Fibroblast of mammary gland (primary cell): ENCODE measurements at regions not wholly inside any gene's neighbourhood (a gene's known extent, or its start where the extent isn't known, plus 50 kb on each side); places are given as distances from the start of the nearest gene placed in this dataset.

ENCODE experiments used
- DNase-seq: peaks from one replicate; pipeline ENCODE4 v3.0.0-alpha.2; 2010; ENCODE audit warnings: low read depth
- H3K4me3 ChIP-seq: 2 replicates; pipeline ENCODE4 v1.5.1; 2011; ENCODE audit warnings: low read depth, mild to moderate bottlenecking, low read length, moderate library complexity; ENCODE audit not compliant: control insufficient read depth
- TF ChIP-seq, protein P1 (sequence below): conservative IDR thresholded peaks from 2 replicates; pipeline ENCODE4 v1.5.1; 2011; ENCODE audit warnings: low read depth, low read length, inconsistent platforms; ENCODE audit not compliant: control insufficient read depth, insufficient read depth

DNA sequence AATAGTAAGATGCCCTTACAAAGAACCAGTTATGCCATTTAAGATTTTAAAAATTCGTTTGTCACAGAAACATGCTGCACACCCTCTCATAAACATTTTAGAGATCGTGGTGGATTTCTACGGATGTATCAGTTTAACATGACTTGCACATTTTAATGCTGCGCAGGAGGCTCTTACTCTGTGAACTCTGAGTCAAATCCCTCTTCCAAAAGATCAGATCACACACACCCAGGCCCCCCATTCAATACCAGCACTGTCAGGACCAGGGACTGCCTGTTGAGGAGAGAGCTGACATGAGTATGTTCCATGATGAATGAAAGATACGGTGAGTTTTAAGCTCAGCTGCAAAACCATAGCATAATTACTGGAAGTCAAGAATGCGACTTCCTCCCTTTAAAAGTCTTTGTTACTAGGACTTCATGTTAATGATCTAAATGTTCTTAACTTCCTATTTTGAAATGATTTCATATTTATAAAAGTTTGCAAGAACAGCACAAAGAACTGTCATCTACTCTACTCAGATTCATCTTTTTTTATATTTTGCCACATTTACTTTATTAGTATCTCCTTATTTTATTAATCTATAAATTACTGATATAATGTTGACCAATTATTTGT lies 500.2 kb downstream of the GLRX3 start:
- H3K4me3 ChIP-seq = no peak overlapping the region
- TF ChIP-seq, protein P1, sequence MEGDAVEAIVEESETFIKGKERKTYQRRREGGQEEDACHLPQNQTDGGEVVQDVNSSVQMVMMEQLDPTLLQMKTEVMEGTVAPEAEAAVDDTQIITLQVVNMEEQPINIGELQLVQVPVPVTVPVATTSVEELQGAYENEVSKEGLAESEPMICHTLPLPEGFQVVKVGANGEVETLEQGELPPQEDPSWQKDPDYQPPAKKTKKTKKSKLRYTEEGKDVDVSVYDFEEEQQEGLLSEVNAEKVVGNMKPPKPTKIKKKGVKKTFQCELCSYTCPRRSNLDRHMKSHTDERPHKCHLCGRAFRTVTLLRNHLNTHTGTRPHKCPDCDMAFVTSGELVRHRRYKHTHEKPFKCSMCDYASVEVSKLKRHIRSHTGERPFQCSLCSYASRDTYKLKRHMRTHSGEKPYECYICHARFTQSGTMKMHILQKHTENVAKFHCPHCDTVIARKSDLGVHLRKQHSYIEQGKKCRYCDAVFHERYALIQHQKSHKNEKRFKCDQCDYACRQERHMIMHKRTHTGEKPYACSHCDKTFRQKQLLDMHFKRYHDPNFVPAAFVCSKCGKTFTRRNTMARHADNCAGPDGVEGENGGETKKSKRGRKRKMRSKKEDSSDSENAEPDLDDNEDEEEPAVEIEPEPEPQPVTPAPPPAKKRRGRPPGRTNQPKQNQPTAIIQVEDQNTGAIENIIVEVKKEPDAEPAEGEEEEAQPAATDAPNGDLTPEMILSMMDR = no peak
- DNase-seq = no peak

DNA sequence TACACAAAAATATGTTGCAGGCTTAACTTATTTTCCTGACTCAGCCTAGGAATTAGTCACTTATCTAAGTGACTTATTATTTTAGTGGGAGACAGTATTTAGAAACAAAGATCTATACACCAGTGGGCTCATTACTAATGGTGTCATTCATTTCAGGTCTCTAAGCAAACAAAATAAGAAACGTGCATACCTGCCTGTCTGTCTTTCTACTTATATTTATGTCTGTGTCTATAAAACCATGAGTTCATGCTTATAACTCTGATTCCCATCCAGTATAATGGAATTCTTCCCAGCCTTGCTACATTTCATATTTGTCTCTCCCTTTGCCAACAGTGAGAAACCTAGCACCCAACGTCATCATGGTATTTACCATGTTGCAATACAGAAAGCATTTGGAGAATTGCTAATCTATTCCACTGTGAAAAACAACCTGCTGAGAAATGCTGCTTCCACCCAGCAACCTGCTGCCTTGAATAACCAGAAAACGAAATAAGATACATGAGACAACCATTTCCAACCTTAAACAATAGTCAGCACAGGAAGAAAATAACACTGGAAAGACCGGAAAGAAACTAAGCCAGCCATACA lies 501.0 kb downstream of the GLRX3 start:
- no peak for DNase-seq
- TF ChIP-seq, protein P1 = no peak
- no peak overlapping the region for H3K4me3 ChIP-seq

DNA sequence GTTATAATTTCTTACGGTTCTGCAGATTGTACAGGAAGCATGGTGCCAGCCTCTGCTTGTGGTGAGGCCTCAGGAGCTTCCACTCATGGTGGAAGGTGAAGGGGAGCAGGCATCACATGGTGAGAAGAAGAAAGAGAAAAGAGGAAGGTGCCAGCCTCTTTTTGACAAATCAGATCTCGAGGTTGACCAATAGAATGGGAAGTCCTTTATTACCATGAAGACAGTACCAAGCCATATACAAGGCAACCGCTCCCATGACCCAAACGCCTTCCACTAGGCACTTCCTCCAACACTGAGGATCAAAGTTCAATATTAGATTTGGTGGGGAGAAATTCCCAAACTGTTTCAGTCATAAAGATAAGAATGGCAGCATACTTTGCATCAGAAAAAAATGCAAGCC lies 502.8 kb downstream of the GLRX3 start:
- TF ChIP-seq, protein P1 = no peak
- H3K4me3 ChIP-seq = no peak overlapping the region
- no peak for DNase-seq

DNA sequence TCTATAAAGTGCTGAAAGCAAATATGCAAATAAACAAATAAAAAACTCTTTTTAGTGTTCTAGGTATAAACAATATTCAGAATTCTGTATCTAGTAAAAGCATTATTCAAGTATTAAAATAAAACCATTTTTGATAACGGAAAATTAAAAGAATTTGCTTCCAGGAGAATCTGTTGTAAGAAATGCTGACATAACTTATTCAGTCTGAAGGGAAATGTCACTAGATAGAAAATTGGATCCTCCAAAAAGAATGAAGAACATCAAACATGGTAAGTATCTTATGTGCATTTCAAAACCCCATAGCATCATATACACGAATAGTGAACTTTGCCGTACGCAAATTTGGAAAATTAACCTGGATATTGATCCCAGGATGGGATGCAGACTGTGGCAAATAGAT lies 506.7 kb downstream of the GLRX3 start:
- DNase-seq = no peak
- TF ChIP-seq, protein P1 = no peak
- no peak overlapping the region for H3K4me3 ChIP-seq

DNA sequence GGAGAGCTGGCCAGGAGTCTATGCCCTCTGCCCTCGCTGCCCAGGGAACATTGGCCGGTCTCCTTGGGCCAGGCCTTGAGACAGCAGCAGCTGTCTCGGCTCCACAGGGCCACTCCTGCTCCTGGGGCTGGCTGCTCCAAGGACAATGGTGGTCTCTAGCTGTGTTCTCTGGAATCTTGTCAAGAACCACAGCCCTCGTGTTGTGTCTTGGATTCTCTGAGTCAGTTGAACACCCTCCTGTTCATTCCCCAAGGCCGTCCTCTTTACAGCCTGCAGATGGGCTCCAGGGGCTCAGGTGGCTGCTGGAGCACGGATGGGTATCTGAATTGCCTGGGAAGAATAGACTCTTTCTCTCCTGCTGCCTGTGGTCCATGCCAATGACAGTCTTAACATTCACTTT lies 511.1 kb downstream of the GLRX3 start:
- TF ChIP-seq, protein P1 = no peak
- DNase-seq = no peak

DNA sequence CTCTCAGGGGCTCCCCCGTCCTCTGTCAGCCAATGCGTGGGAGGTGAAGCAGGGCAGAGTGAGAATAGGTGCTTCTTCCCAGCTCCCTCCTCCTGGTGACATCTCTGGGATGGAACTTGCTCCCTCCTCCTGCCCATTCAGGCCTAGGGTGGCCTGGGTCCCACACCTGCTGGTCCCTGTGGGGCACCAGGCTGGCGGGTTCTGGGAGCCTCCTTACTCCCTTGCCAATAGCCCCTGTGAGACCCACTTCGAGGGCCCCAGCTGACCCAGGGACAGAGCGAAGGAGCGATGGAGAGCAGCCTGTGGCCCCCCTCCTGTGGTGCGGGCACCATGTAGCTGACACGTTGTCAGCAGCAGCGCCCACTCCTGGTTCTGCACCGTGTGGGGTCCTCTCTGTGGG lies 512.6 kb downstream of the GLRX3 start:
- TF ChIP-seq, protein P1 = no peak
- no peak overlapping the region for H3K4me3 ChIP-seq
- DNase-seq = no peak

More for the DNA sequence above, 511.1 kb downstream of the GLRX3 start:
- no peak overlapping the region for H3K4me3 ChIP-seq
